Endothelial cell of umbilical vein (primary cell): ENCODE measurements at regions not wholly inside any gene's neighbourhood (a gene's known extent, or its start where the extent isn't known, plus 50 kb on each side); places are given as distances from the start of the nearest gene placed in this dataset.

Experiments
- BruUV-seq: library from RNA; stranded (reverse); fragments of 400-500 nt; replicated peaks from 2 replicates; lab custom pipeline; 2021; lab: Mats Ljungman, UMichigan
- CTCF ChIA-PET: fragments of 300-600, 350-600 bp; sonication (Branson Sonifier 250); formaldehyde crosslinking; loops from one replicate; lab custom pipeline; 2021; ENCODE audit warnings: antibody characterized with exemption, inconsistent platforms; lab: Charles Lee
- POLR2A ChIA-PET: fragments of 300-600, 350-600 bp; sonication (Branson Sonifier 250); formaldehyde crosslinking; loops from one replicate; lab custom pipeline; 2021; ENCODE audit warnings: antibody characterized with exemption, inconsistent platforms; lab: Charles Lee
- DNase-seq: peaks from one replicate; pipeline ENCODE4 v3.0.0-alpha.2; 2011; ENCODE audit warnings: low read depth, low spot score
- FAIRE-seq: peaks from 2 replicates; lab custom pipeline; 2011; peaks lifted over from hg19 to GRCh38; lab: Jason Lieb, UNC
- H2AFZ ChIP-seq: 2 replicates; pipeline ENCODE4 v1.6.0; 2012; ENCODE audit warnings: low read depth, low read length, control low read depth, inconsistent platforms
- H3K27ac ChIP-seq: 2 replicates; pipeline ENCODE4 v1.5.1; 2011; ENCODE audit warnings: low read depth, mild to moderate bottlenecking, control low read depth, low read length, moderate library complexity; ENCODE audit not compliant: insufficient read depth
- H3K27me3 ChIP-seq, 2 experiments: 2 replicates each; pipeline versions ENCODE4 v1.6.0 to v1.6.1; 2011; ENCODE audit warnings: low read length in 2 of 2, mixed read lengths in 1 of 2; ENCODE audit not compliant: control insufficient read depth in 2 of 2, insufficient read depth in 2 of 2
- H3K36me3 ChIP-seq, 2 experiments: 2 replicates in 1 of 2; 3 replicates in 1 of 2; pipeline ENCODE4 v1.5.1; 2011; ENCODE audit warnings: low read length in 2 of 2, mild to moderate bottlenecking in 1 of 2, moderate library complexity in 1 of 2; ENCODE audit not compliant: control insufficient read depth in 2 of 2, insufficient read depth in 2 of 2; ENCODE audit errors: extremely low read depth in 1 of 2
- H3K4me1 ChIP-seq: 3 replicates; pipeline ENCODE4 v1.5.1; 2011; ENCODE audit warnings: mild to moderate bottlenecking, low read length; ENCODE audit not compliant: control insufficient read depth, insufficient read depth; ENCODE audit errors: extremely low read depth
- H3K4me2 ChIP-seq: 2 replicates; pipeline ENCODE4 v1.6.1; 2011; ENCODE audit warnings: low read length, control low read depth, mixed read lengths; ENCODE audit not compliant: insufficient read depth
- H3K4me3 ChIP-seq, 3 experiments: fragments of 200-600 bp in 1 of 3; sonication (generic), shearing (Covaris generic) in 1 of 3; replicated peaks in 1 of 3; 2 replicates each; pipeline ENCODE4 v1.5.1; 2011 to 2016; ENCODE audit warnings: control low read depth in 3 of 3, low read length in 3 of 3, mild to moderate bottlenecking in 2 of 3, inconsistent platforms in 1 of 3, low read depth in 1 of 3, moderate library complexity in 1 of 3; ENCODE audit not compliant: insufficient read depth in 1 of 3
- H3K79me2 ChIP-seq: 2 replicates; pipeline ENCODE4 v1.6.0; 2012; ENCODE audit warnings: low read length, inconsistent platforms; ENCODE audit not compliant: control insufficient read depth, insufficient read depth
- H3K9ac ChIP-seq: replicated peaks from 2 replicates; pipeline ENCODE3; 2011; ENCODE audit warnings: low read length, control low read depth; ENCODE audit not compliant: insufficient read depth; ENCODE audit errors: extremely low read depth
- H3K9me1 ChIP-seq: replicated peaks from 3 replicates; pipeline ENCODE4 v1.6.0; 2011; ENCODE audit warnings: mild to moderate bottlenecking, low read length; ENCODE audit not compliant: control insufficient read depth, insufficient read depth; ENCODE audit errors: extremely low read depth
- H3K9me3 ChIP-seq: replicated peaks from 2 replicates; pipeline ENCODE4 v1.5.1; 2012; ENCODE audit warnings: low read length, inconsistent platforms; ENCODE audit not compliant: control insufficient read depth, insufficient read depth
- H4K20me1 ChIP-seq: replicated peaks from 2 replicates; pipeline ENCODE3; 2011; ENCODE audit warnings: mild to moderate bottlenecking, low read length; ENCODE audit not compliant: control insufficient read depth, insufficient read depth; ENCODE audit errors: extremely low read depth
- CTCF ChIP-seq, 2 donors: IDR thresholded peaks; 1 replicate in 1 of 2; 2 replicates in 1 of 2; pipeline ENCODE4 v1.5.1; 2011; ENCODE audit warnings: low read length in 2 of 2, mild to moderate bottlenecking in 2 of 2, moderate library complexity in 2 of 2, control low read depth in 1 of 2, inconsistent platforms in 1 of 2, low read depth in 1 of 2; ENCODE audit not compliant: insufficient read depth in 1 of 2; ENCODE audit errors: extremely low read depth in 1 of 2
- EZH2 ChIP-seq: IDR thresholded peaks from 2 replicates; pipeline ENCODE4 v1.6.1; 2012; ENCODE audit warnings: borderline replicate concordance, low read depth, mild to moderate bottlenecking, moderate library complexity, low read length, inconsistent platforms; ENCODE audit not compliant: severe bottlenecking
- FOS ChIP-seq: IDR thresholded peaks from 2 replicates; pipeline ENCODE4 v1.6.1; 2011; ENCODE audit warnings: mild to moderate bottlenecking, low read length, moderate library complexity, borderline replicate concordance; ENCODE audit not compliant: insufficient read depth
- GATA2 ChIP-seq: IDR thresholded peaks from 2 replicates; pipeline ENCODE4 v1.7.0; 2011; ENCODE audit warnings: low read depth, mild to moderate bottlenecking, moderate library complexity, mixed read lengths, low read length; ENCODE audit not compliant: insufficient read length, insufficient read depth
- JUN ChIP-seq: IDR thresholded peaks from 2 replicates; pipeline ENCODE4 v1.6.1; 2011; ENCODE audit warnings: borderline replicate concordance, low read depth; ENCODE audit not compliant: insufficient read length, insufficient read depth
- MAX ChIP-seq: IDR thresholded peaks from 2 replicates; pipeline ENCODE4 v1.6.1; 2011; ENCODE audit not compliant: insufficient read depth, insufficient read length
- MYC ChIP-seq: IDR thresholded peaks from one replicate; pipeline ENCODE4 v1.6.1; 2011; ENCODE audit warnings: mild to moderate bottlenecking, low read depth, low read length
- POLR2A ChIP-seq: IDR thresholded peaks from 2 replicates; pipeline ENCODE4 v1.6.1; 2012; ENCODE audit warnings: low read depth, mild to moderate bottlenecking, control low read depth, low read length
- dilution Hi-C: fragments of 300-500 bp; cut with MboI; formaldehyde crosslinking; loops from one replicate; pipeline ENCODE4 v1.15.0; 2019; ENCODE audit warnings: low sequenced_read_pairs; ENCODE audit not compliant: extremely low pct_ligation_motif_present
- intact Hi-C: fragments of 100-400 bp; cut with micrococcal nuclease; formaldehyde crosslinking; loops from one replicate; pipeline ENCODE4 v1.10.0; 2022

GRCh38 chr1:82145656-82146055 lies 344.9 kb downstream of the ADGRL2 start:
- no peaks in the 10 kb centered on the region for H3K79me2 ChIP-seq
- no peak overlapping the region for H3K4me2 ChIP-seq
- H3K27ac ChIP-seq: no peak overlapping the region
- H3K9me3 ChIP-seq: no peaks in the 10 kb centered on the region
- no peak overlapping the region for H3K9ac ChIP-seq
- no peak overlapping the region for H2AFZ ChIP-seq
- no peaks in the 10 kb centered on the region for H3K36me3 ChIP-seq
- dilution Hi-C loops: no loop called here
- ChIA-PET POLR2A (interaction anchor here (0.6 kb wide), 1 partner anchor 233 kb away, joined by 3 read pairs; no protein-coding TSS in a partner anchor), CTCF (no interaction called here)
- H3K4me3 ChIP-seq: no peak overlapping the region
- no peaks in the 10 kb centered on the region for H3K4me1 ChIP-seq
- FAIRE-seq (no peak), DNase-seq (no peak)
- no TSS peak for BruUV-seq
- intact Hi-C loops: no loop called here
- TF ChIP-seq GATA2 (no peak), JUN (no peak), CTCF (IDR thresholded peaks at IDR 0.05; ENCODE audit: extremely low read depth in 1 of 2, insufficient read depth in 1 of 2, low read depth in 1 of 2, low read length in 2 of 2) (no peak), MAX (no peak), POLR2A (no peak), EZH2 (no peak), MYC (no peak), FOS (no peak)
- no peaks in the 10 kb centered on the region for H3K27me3 ChIP-seq
- no peaks in the 10 kb centered on the region for H3K9me1 ChIP-seq
- H4K20me1 ChIP-seq: no peaks in the 10 kb centered on the region
